Upper lobe of left lung (tissue), 4 donors: ENCODE measurements at regions not wholly inside any gene's neighbourhood (a gene's known extent, or its start where the extent isn't known, plus 50 kb on each side); places are given as distances from the start of the nearest gene placed in this dataset.

Source experiments
- EP300 ChIP-seq, 4 donors: sonication (generic); formaldehyde crosslinking; IDR thresholded peaks; one replicate each; pipeline ENCODE4 v1.5.1; 2017; ENCODE audit warnings: antibody characterized with exemption in 4 of 4, control low read depth in 2 of 4
- POLR2AphosphoS5 ChIP-seq, 2 donors: sonication (generic); formaldehyde crosslinking; IDR thresholded peaks; one replicate each; pipeline ENCODE4 v1.5.1; 2017; ENCODE audit warnings: antibody characterized with exemption in 2 of 2

GRCh38 chr18:28767201-28767600, 590.3 kb upstream of the CDH2 start:
- no peak for TF ChIP-seq EP300 (IDR thresholded peaks at IDR 0.05)
- no peak for TF ChIP-seq POLR2AphosphoS5 (IDR thresholded peaks at IDR 0.05)
